OCI-LY1 (cell line): ENCODE measurements at regions not wholly inside any gene's neighbourhood (a gene's known extent, or its start where the extent isn't known, plus 50 kb on each side); places are given as distances from the start of the nearest gene placed in this dataset.

Experiments used
- H2AFZ ChIP-seq: fragments of 200-600 bp; sonication (generic), shearing (Covaris generic); 2 replicates; pipeline ENCODE4 v1.6.0; 2014; ENCODE audit warnings: antibody characterized with exemption, mild to moderate bottlenecking, low read length
- H3F3A ChIP-seq: fragments of 200-600 bp; sonication (generic), shearing (Covaris generic); 2 replicates; pipeline ENCODE4 v1.6.0; 2014; ENCODE audit warnings: mild to moderate bottlenecking, antibody characterized with exemption, low read length, moderate library complexity; ENCODE audit not compliant: insufficient read depth
- H3K27ac ChIP-seq: fragments of 200-600 bp; sonication (generic); 2 replicates; pipeline ENCODE4 v1.5.1; 2014; ENCODE audit warnings: low read length, mixed run types, mild to moderate bottlenecking, low read depth; ENCODE audit not compliant: poor library complexity, severe bottlenecking
- H3K27me3 ChIP-seq: fragments of 200-600 bp; sonication (generic); 2 replicates; pipeline ENCODE4 v1.6.0; 2014; ENCODE audit warnings: antibody characterized with exemption, mild to moderate bottlenecking, low read length, moderate library complexity; ENCODE audit not compliant: insufficient read depth
- H3K36me3 ChIP-seq: fragments of 200-600 bp; sonication (generic); 2 replicates; pipeline ENCODE4 v1.6.1; 2014; ENCODE audit warnings: mild to moderate bottlenecking, antibody characterized with exemption, low read length, moderate library complexity, mixed read lengths; ENCODE audit not compliant: insufficient read depth
- H3K4me1 ChIP-seq: fragments of 200-600 bp; sonication (generic); 2 replicates; pipeline ENCODE4 v1.5.1; 2014; ENCODE audit warnings: mild to moderate bottlenecking, low read length, moderate library complexity; ENCODE audit not compliant: insufficient read depth, severe bottlenecking
- H3K4me2 ChIP-seq: fragments of 200-600 bp; sonication (generic), shearing (Covaris generic); 2 replicates; pipeline ENCODE4 v1.6.1; 2014; ENCODE audit warnings: low read length
- H3K4me3 ChIP-seq: fragments of 200-600 bp; sonication (generic); 2 replicates; pipeline ENCODE4 v1.5.1; 2014; ENCODE audit warnings: low read length, low read depth, mild to moderate bottlenecking, mixed read lengths; ENCODE audit not compliant: poor library complexity, severe bottlenecking
- H3K79me2 ChIP-seq: fragments of 200-600 bp; shearing (Covaris generic); 2 replicates; pipeline ENCODE4 v1.6.1; 2016; ENCODE audit warnings: mixed run types, low read length, mixed read lengths; ENCODE audit not compliant: insufficient read depth
- H3K9ac ChIP-seq: fragments of 200-600 bp; sonication (generic), shearing (Covaris generic); 2 replicates; pipeline ENCODE4 v1.6.1; 2014; ENCODE audit warnings: mild to moderate bottlenecking, low read length, mixed read lengths
- H3K9me2 ChIP-seq: fragments of 200-600 bp; sonication (generic), shearing (Covaris generic); 2 replicates; pipeline ENCODE4 v1.6.1; 2014; ENCODE audit warnings: low read depth, mild to moderate bottlenecking, low read length, mixed read lengths
- H3K9me3 ChIP-seq: fragments of 200-600 bp; shearing (Covaris generic); 2 replicates; pipeline ENCODE4 v1.6.1; 2014; ENCODE audit warnings: low read length, mixed read lengths
- H4K20me1 ChIP-seq: fragments of 200-600 bp; sonication (generic), shearing (Covaris generic); 2 replicates; pipeline ENCODE4 v1.6.0; 2016; ENCODE audit warnings: mild to moderate bottlenecking, low read length; ENCODE audit not compliant: insufficient read depth
- EZH2 ChIP-seq: fragments of 200-600 bp; sonication (generic), shearing (Covaris generic); IDR thresholded peaks from 2 replicates; pipeline ENCODE4 v1.8.0; 2017; ENCODE audit warnings: borderline replicate concordance, mixed run types, mild to moderate bottlenecking, antibody characterized with exemption, low read length, moderate library complexity, mixed read lengths
- TF ChIP-seq, protein P1 (sequence below): fragments of 200-600 bp; sonication (generic), shearing (Covaris generic); IDR thresholded peaks from 2 replicates; pipeline ENCODE4 v1.5.1; 2017; ENCODE audit warnings: mild to moderate bottlenecking, antibody characterized with exemption, low read length, moderate library complexity, mixed read lengths

DNA sequence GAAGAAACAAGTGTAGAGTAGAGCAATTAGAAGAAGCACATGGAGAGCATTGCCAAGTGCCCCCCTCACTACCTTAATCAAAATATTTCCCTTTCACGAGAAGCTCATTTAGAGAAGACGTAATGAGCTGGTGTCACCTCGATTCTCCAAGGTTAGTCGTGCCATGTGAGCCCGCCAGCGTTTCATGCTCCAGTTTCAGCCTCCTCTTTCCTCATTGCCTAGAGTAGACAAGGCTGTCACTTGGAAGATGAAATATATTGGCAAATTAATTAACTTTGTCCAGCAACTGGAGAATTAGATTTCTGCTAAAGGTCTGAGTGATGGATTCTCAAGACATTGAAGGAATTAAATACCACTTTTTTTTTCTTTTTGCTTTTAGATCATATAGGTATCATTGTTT lies 399.6 kb downstream of the TUSC7 start:
- H3K9ac ChIP-seq: no peak overlapping the region
- H3K36me3 ChIP-seq: no peaks in the 10 kb centered on the region
- no peak overlapping the region for H3K4me2 ChIP-seq
- no peak overlapping the region for H3K4me3 ChIP-seq
- H3K27me3 ChIP-seq: no peaks in the 10 kb centered on the region
- TF ChIP-seq, protein P1, sequence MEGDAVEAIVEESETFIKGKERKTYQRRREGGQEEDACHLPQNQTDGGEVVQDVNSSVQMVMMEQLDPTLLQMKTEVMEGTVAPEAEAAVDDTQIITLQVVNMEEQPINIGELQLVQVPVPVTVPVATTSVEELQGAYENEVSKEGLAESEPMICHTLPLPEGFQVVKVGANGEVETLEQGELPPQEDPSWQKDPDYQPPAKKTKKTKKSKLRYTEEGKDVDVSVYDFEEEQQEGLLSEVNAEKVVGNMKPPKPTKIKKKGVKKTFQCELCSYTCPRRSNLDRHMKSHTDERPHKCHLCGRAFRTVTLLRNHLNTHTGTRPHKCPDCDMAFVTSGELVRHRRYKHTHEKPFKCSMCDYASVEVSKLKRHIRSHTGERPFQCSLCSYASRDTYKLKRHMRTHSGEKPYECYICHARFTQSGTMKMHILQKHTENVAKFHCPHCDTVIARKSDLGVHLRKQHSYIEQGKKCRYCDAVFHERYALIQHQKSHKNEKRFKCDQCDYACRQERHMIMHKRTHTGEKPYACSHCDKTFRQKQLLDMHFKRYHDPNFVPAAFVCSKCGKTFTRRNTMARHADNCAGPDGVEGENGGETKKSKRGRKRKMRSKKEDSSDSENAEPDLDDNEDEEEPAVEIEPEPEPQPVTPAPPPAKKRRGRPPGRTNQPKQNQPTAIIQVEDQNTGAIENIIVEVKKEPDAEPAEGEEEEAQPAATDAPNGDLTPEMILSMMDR: no peak
- H4K20me1 ChIP-seq: no peaks in the 10 kb centered on the region
- no peak overlapping the region for H3K27ac ChIP-seq
- H2AFZ ChIP-seq: no peak overlapping the region
- H3F3A ChIP-seq: no peaks in the 10 kb centered on the region
- H3K79me2 ChIP-seq: no peaks in the 10 kb centered on the region
- no peaks in the 10 kb centered on the region for H3K9me3 ChIP-seq
- no peaks in the 10 kb centered on the region for H3K9me2 ChIP-seq
- H3K4me1 ChIP-seq: no peaks in the 10 kb centered on the region

DNA sequence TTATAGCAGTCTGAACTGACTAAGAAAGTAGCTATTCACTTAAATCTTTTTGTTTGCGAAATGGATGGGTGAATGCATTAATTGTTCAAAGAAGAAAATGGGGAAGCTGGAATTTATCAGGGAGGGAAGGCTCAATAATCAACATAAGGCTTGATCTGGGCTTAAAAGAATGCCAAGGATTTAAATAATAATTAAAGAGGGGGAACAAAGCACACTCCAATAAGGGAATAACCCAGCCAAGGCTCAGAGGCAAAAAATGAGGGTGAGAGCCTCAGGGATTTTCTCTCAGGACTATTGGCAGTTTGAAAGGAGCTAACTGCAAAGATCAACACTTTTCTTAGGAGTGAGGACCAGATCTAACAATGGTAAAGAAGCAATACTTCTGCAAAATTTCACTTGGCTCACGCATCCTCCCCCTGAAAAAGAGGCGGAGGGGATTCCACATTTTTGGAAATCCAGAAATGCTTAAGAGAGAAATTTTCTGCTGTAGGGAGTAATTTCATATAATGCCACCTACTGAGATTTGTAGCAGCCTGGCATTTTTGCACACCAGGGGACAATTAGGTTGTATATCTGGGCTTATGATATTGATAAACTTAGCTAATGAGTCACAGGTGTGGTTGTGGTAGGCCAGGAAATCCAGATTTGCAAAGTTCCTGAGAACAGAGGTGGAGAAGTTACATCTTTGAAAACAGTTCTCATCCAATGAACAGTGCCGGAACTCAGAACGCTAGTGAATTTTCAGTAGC lies 405.1 kb downstream of the TUSC7 start:
- Histone ChIP-seq H3K36me3 (no peaks in the 10 kb centered on the region), H3K9me3 (no peaks in the 10 kb centered on the region), H3K27me3 (no peaks in the 10 kb centered on the region), H3K4me2 (no peak overlapping the region), H3K9me2 (no peaks in the 10 kb centered on the region), H3K27ac (no peak overlapping the region), H3F3A (no peaks in the 10 kb centered on the region), H3K4me3 (no peak overlapping the region), H3K4me1 (no peaks in the 10 kb centered on the region), H4K20me1 (no peaks in the 10 kb centered on the region), H3K9ac (no peak overlapping the region), H2AFZ (no peak overlapping the region), H3K79me2 (no peaks in the 10 kb centered on the region)
- TF ChIP-seq EZH2: no peak
- TF ChIP-seq, protein P1: no peak

DNA sequence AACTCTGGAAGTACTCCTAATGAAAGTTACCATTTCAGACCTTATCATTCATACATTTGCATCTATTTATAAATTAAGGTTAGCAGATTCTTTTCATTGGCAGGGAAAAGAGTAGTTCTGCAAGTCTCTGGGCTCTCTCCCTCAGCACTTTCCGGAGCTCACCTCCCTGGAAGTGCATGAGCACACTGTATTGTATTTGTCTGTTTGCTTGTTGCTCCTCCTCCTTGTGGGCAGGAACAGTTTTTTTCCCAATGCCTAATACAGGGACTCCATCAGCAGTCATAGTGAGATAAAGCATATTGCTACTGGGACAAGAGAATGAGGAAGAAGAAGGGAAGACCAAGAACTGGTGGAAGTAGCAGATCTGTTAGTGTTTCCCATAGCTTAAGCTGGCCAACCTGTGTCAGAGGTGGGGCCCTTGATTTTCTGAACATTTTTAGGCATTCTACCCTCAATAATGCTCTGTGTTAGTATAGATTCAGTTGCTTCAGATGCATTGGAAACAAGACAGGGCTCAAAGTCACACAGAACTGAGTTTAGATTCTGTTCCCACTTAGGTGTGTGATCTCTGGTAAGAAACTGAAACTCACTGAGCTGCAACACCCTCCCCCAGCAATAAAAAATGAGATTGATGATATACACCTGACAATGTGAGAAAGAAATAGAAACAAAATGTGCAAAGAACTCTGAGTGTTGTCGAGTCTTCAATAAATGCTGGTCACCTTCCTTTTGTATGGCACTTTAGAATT lies 407.8 kb downstream of the TUSC7 start:
- no peaks in the 10 kb centered on the region for H3K36me3 ChIP-seq
- H3K4me2 ChIP-seq: no peak overlapping the region
- no peaks in the 10 kb centered on the region for H3F3A ChIP-seq
- no peaks in the 10 kb centered on the region for H3K27me3 ChIP-seq
- no peak overlapping the region for H3K9ac ChIP-seq
- no peak overlapping the region for H2AFZ ChIP-seq
- H3K79me2 ChIP-seq: no peaks in the 10 kb centered on the region
- no peaks in the 10 kb centered on the region for H4K20me1 ChIP-seq
- no peak overlapping the region for H3K4me3 ChIP-seq
- no peak for TF ChIP-seq EZH2
- TF ChIP-seq, protein P1: no peak
- no peaks in the 10 kb centered on the region for H3K4me1 ChIP-seq
- H3K9me2 ChIP-seq: no peaks in the 10 kb centered on the region
- H3K27ac ChIP-seq: no peak overlapping the region
- H3K9me3 ChIP-seq: no peaks in the 10 kb centered on the region
